Tibial artery (tissue), 4 donors: ENCODE measurements at regions not wholly inside any gene's neighbourhood (a gene's known extent, or its start where the extent isn't known, plus 50 kb on each side); places are given as distances from the start of the nearest gene placed in this dataset.

ENCODE experiments used
- DNase-seq, 2 donors: peaks; one replicate each; pipeline ENCODE4 v3.0.0-alpha.2; 2019
- H3K27ac ChIP-seq, 2 donors: fragments of 200-600 bp; sonication (generic) in 1 of 2; 1 replicate in 1 of 2; 2 replicates in 1 of 2; pipeline ENCODE4 v1.5.1; 2018 to 2019; ENCODE audit warnings: mild to moderate bottlenecking in 1 of 2
- H3K27me3 ChIP-seq, 2 donors: fragments of 200-600 bp; sonication (generic) in 1 of 2; one replicate each; pipeline versions ENCODE4 v1.5.1 to v1.6.0; 2016 to 2019
- H3K36me3 ChIP-seq, 3 donors: fragments of 200-600 bp; sonication (generic) in 2 of 3; one replicate each; pipeline ENCODE4 v1.5.1; 2016 to 2019; ENCODE audit warnings: mild to moderate bottlenecking in 2 of 3
- H3K4me1 ChIP-seq, 4 donors: fragments of 200-600 bp; sonication (generic) in 2 of 4; 1 replicate in 3 of 4; 2 replicates in 1 of 4; pipeline ENCODE4 v1.5.1; 2016 to 2019
- H3K4me3 ChIP-seq, 2 donors: fragments of 200-600 bp; sonication (generic) in 1 of 2; 1 replicate in 1 of 2; 2 replicates in 1 of 2; pipeline ENCODE4 v1.5.1; 2018 to 2019; ENCODE audit warnings: mild to moderate bottlenecking in 2 of 2
- H3K9me3 ChIP-seq, 3 donors: fragments of 200-600 bp; sonication (generic) in 1 of 3; one replicate each; pipeline ENCODE4 v1.5.1; 2016 to 2019
- CTCF ChIP-seq, 2 experiments: fragments of 200-600 bp in 1 of 2; fragments of 450-650 bp in 1 of 2; IDR thresholded peaks; one replicate each; pipeline ENCODE4 v1.5.1; 2017 to 2019; ENCODE audit warnings: antibody characterized with exemption in 2 of 2, mild to moderate bottlenecking in 1 of 2, moderate library complexity in 1 of 2
- intact Hi-C: fragments of 100-400 bp; cut with DNase I; formaldehyde crosslinking; loops from one replicate; pipeline ENCODE4 v1.15.0; 2023; ENCODE audit warnings: low total_unique reads

DNA sequence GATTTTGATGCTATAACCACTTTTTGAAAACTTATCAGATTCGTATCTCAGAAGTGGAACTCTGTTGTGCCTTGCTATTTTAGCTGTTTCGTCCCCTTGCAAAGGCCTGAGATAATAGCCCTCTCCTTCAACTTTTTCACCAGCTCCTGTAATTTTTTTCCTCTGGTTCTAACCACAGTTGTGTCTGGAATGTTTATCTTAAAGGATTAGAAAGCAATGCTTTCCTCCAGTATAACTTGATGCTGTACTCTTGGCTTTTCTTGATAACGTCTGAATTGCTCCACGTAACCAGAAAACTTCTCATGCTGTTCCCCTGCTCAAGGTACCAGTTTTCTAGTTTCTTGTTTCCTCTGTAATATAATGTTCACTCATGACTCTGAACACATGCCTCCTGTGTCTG lies 209.4 kb downstream of the DTWD2 start:
- Histone ChIP-seq H3K4me1 (no peaks in the 10 kb centered on the region), H3K36me3 (no peaks in the 10 kb centered on the region), H3K27ac (no peak overlapping the region), H3K4me3 (no peak overlapping the region), H3K27me3 (no peaks in the 10 kb centered on the region), H3K9me3 (no peaks in the 10 kb centered on the region)
- DNase-seq = no peak
- no peak for TF ChIP-seq CTCF (IDR thresholded peaks at IDR 0.05)
- intact Hi-C loops = no loop called here

DNA sequence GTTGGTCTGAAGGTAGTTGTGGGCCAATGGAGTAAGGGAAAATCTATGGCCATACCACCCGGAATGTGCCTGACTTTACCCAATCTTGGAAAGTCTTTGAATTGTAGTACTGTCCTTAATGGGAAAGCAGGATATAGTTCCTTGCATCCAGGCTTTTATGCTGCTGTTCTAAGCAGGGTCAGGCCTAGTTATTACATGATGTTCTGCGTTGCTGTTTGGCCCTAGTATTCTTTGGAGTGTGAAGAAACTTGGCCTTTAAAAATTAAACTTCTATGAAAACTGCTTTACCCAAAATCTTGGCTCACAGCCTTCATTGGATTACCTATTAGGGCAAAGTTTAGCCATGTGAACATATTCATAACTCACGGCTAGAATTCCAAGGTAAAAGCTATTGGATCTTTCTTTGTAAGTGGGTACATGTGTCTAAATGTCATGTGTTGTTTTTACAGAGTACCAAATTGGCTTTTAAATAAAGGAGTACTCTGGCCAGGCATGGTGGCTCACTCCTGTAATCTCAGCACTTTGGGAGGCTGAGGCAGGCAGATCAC lies 211.1 kb downstream of the DTWD2 start:
- no peaks in the 10 kb centered on the region for H3K36me3 ChIP-seq
- H3K4me3 ChIP-seq = no peak overlapping the region
- no peak for DNase-seq
- intact Hi-C loops = no loop called here
- H3K27me3 ChIP-seq = no peaks in the 10 kb centered on the region
- no peak overlapping the region for H3K27ac ChIP-seq
- H3K4me1 ChIP-seq = no peaks in the 10 kb centered on the region
- H3K9me3 ChIP-seq = no peaks in the 10 kb centered on the region
- no peak for TF ChIP-seq CTCF (IDR thresholded peaks at IDR 0.05)

GRCh38 chr5:118776755-118777154 lies 211.6 kb downstream of the DTWD2 start:
- no peak overlapping the region for H3K27ac ChIP-seq
- no peaks in the 10 kb centered on the region for H3K9me3 ChIP-seq
- TF ChIP-seq CTCF (IDR thresholded peaks at IDR 0.05) = no peak
- intact Hi-C loops = no loop called here
- H3K4me1 ChIP-seq = no peaks in the 10 kb centered on the region
- H3K36me3 ChIP-seq = no peaks in the 10 kb centered on the region
- H3K27me3 ChIP-seq = no peaks in the 10 kb centered on the region
- H3K4me3 ChIP-seq = no peak overlapping the region
- no peak for DNase-seq

- no peak for TF ChIP-seq CTCF (IDR thresholded peaks at IDR 0.05)
- H3K9me3 ChIP-seq = no peaks in the 10 kb centered on the region
- H3K27me3 ChIP-seq = no peaks in the 10 kb centered on the region
- no peaks in the 10 kb centered on the region for H3K36me3 ChIP-seq
- H3K4me3 ChIP-seq = no peak overlapping the region
- no peak overlapping the region for H3K27ac ChIP-seq
- intact Hi-C loops = no loop called here
- no peak for DNase-seq
- no peaks in the 10 kb centered on the region for H3K4me1 ChIP-seq
These were observed 212.4 kb downstream of the DTWD2 start for GRCh38 chr5:118775790-118776499.

DNA sequence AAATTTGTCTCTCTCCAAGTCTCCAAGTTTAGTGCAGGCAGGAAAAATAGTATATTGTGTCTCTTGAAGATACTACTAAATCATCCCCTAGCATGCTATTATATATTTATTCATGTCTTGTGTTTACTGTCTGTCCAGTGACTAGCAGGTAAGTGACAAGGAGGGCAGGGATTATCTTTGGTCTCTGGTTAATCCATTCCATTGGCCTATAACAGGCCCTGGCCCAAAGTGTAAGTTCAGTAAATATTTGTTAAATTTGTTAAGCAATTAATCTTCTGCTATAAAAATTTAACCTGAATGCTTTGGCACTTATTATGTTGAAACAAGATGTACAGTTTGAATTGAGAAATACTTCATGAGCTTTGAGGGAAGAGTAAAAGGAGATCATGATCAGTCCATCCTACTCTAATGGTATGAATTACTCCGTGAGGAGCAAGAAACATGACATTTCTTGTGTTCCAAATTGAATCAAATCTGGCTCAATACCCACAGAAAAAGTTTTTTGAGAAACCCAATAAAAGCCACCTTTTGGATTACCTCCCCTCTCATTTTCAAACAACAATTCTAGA lies 219.7 kb downstream of the DTWD2 start:
- Histone ChIP-seq H3K36me3 (no peaks in the 10 kb centered on the region), H3K27ac (no peak overlapping the region), H3K4me3 (no peak overlapping the region), H3K27me3 (no peaks in the 10 kb centered on the region), H3K9me3 (no peaks in the 10 kb centered on the region), H3K4me1 (no peaks in the 10 kb centered on the region)
- intact Hi-C loops = no loop called here
- TF ChIP-seq CTCF (IDR thresholded peaks at IDR 0.05) = no peak
- DNase-seq = no peak
